D721Med (cell line): ENCODE measurements at regions not wholly inside any gene's neighbourhood (a gene's known extent, or its start where the extent isn't known, plus 50 kb on each side); places are given as distances from the start of the nearest gene placed in this dataset.
"Not testable (repeated sequence)": the region's sequence is repeated elsewhere in the genome, so short reads cannot be mapped to it uniquely, and the experiment has no call there.

Experiments
- DNase-seq: peaks from one replicate; pipeline ENCODE4 v3.0.0; 2011; ENCODE audit warnings: low spot score; ENCODE audit not compliant: insufficient read length
- FAIRE-seq: peaks from 2 replicates; lab custom pipeline; 2011; peaks lifted over from hg19 to GRCh38; lab: Jason Lieb, UNC
- TF ChIP-seq, protein P1 (sequence below): IDR thresholded peaks from 2 replicates; pipeline ENCODE4 v1.5.1; 2012; ENCODE audit warnings: mild to moderate bottlenecking, control low read depth; ENCODE audit not compliant: insufficient read depth; ENCODE audit errors: missing control alignments

DNA sequence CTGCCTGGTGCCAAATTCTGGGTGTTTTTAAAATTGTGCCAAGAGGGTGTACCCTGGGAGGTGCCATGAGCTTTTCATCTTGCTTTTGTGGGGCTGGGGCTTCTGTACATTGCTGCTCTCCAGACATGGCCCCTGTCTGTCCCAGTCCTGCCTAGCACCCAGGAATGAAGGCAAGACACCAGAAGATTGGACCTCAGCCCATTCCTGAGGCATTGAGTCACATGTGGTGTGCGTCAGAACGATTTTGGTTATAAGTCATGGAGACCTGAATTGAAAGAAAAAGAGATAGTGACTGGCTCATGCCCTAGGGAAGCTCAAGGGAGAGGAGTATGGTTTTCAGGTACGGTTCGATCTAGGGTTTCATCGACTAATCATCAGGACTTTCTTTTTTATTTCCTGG, 493.2 kb downstream of the TYW1 start:
- DNase-seq (no peak), FAIRE-seq (no peak)
- TF ChIP-seq, protein P1, sequence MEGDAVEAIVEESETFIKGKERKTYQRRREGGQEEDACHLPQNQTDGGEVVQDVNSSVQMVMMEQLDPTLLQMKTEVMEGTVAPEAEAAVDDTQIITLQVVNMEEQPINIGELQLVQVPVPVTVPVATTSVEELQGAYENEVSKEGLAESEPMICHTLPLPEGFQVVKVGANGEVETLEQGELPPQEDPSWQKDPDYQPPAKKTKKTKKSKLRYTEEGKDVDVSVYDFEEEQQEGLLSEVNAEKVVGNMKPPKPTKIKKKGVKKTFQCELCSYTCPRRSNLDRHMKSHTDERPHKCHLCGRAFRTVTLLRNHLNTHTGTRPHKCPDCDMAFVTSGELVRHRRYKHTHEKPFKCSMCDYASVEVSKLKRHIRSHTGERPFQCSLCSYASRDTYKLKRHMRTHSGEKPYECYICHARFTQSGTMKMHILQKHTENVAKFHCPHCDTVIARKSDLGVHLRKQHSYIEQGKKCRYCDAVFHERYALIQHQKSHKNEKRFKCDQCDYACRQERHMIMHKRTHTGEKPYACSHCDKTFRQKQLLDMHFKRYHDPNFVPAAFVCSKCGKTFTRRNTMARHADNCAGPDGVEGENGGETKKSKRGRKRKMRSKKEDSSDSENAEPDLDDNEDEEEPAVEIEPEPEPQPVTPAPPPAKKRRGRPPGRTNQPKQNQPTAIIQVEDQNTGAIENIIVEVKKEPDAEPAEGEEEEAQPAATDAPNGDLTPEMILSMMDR, result no peak

- no peak for DNase-seq
- TF ChIP-seq, protein P1, result no peak
- FAIRE-seq, result no peak
Measured at GRCh38 chr7:67493366-67493765, 496.7 kb downstream of the TYW1 start.

- FAIRE-seq, result no peak
- DNase-seq, result no peak
- TF ChIP-seq, protein P1, result no peak
Measured at GRCh38 chr7:67496589-67496988, 500.0 kb downstream of the TYW1 start.

DNA sequence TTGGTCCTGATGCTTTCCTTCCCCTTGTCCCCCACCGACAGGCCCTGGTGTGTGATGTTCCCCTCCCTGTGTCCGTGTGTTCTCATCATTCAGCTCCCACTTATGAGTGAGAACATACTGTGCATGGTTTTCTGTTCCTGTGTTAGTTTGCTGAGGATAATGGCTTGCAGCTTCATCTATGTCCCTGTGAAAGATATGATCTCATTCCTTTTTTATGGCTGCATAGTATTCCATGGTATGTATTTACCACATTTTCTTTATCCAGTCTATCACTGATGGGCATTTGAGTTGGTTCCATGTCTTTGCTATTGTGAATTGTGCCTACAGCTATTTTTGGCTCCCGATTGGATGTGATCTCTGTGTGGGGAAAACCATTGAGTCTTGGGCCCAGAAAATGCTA, 501.3 kb downstream of the TYW1 start:
- DNase-seq, FAIRE-seq: not testable (repeated sequence)

- TF ChIP-seq, protein P1, result no peak
- DNase-seq (no peak), FAIRE-seq (no peak)
Measured at GRCh38 chr7:67502929-67503328, 506.3 kb downstream of the TYW1 start.

GRCh38 chr7:67505449-67505848, 508.8 kb downstream of the TYW1 start:
- DNase-seq, result no peak
- TF ChIP-seq, protein P1, result no peak
- FAIRE-seq, result no peak

DNA sequence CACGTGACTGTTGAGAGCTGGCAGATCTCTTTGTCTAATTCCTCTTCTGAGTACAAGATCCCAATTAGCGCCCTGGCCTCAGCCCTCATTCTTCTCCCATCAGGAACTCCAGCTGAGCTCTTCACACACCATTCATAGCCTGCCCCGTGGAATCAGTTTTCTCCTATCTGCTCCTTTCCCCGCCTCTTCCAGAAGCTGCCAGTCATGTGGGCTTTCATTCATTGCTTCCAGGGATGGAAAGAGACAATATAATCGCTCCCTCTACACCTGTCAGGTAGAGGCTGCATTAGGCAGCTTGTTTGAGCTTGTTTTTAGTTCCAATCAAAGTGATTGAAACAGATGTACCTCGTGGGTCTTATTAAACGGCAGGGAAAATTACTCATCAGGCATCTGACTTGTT, 515.8 kb downstream of the TYW1 start:
- TF ChIP-seq, protein P1, result no peak
- FAIRE-seq (no peak), DNase-seq (no peak)

DNA sequence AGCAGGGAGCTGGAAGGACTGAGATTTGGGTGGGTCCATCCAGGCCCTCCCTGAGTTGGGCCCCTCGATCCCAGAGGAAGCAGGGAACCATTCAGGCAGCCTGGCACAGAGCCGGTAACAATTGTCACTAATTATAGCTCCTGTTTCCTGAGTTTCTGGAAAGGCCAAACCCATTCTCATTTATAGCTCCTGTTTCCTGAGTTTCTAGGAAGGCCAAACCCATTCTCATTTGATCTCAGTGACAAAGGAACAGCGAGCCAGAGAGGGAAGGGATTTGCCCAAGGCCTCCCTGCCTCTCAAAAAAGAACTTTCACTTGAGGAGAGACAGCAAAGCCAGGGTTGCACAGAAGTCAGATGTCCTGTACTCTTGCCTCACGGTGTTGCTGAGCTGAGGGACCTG, 521.9 kb downstream of the TYW1 start:
- TF ChIP-seq, protein P1, result no peak
- FAIRE-seq (no peak), DNase-seq (no peak)
